Activated CD4-positive, alpha-beta T cell treated with anti-CD3 and anti-CD28 coated beads, Interleukin-2, amount 10 ng/mL, durations not matched to agents 7 days and 5 days (primary cell): ENCODE measurements at regions not wholly inside any gene's neighbourhood (a gene's known extent, or its start where the extent isn't known, plus 50 kb on each side); places are given as distances from the start of the nearest gene placed in this dataset.

Source experiments
- CTCF ChIA-PET: fragments of 350-600 bp; sonication (Branson Sonifier 250); formaldehyde crosslinking; loops from one replicate; lab custom pipeline; 2021; ENCODE audit warnings: antibody characterized with exemption; lab: Charles Lee
- POLR2A ChIA-PET: fragments of 350-600 bp; sonication (Branson Sonifier 250); formaldehyde crosslinking; loops from one replicate; lab custom pipeline; 2021; ENCODE audit warnings: antibody characterized with exemption; lab: Charles Lee
- DNase-seq: peaks from one replicate; pipeline ENCODE4 v3.0.0-alpha.2; 2020
- H3K27ac Mint-ChIP-seq: one replicate; pipeline ENCODE4 v1.8.0; 2021; ENCODE audit warnings: mild to moderate bottlenecking, moderate library complexity, mixed read lengths
- H3K27me3 Mint-ChIP-seq: one replicate; pipeline ENCODE4 v1.8.0; 2021; ENCODE audit warnings: mixed read lengths
- H3K36me3 Mint-ChIP-seq: one replicate; pipeline ENCODE4 v1.8.0; 2021; ENCODE audit warnings: low read depth, mixed read lengths
- H3K4me1 Mint-ChIP-seq: one replicate; pipeline ENCODE4 v1.8.0; 2021; ENCODE audit warnings: mixed read lengths
- H3K4me3 Mint-ChIP-seq: one replicate; pipeline ENCODE4 v1.8.0; 2021; ENCODE audit warnings: mild to moderate bottlenecking, moderate library complexity, mixed read lengths
- H3K9me3 Mint-ChIP-seq: one replicate; pipeline ENCODE4 v1.8.0; 2021; ENCODE audit warnings: mixed read lengths

DNA sequence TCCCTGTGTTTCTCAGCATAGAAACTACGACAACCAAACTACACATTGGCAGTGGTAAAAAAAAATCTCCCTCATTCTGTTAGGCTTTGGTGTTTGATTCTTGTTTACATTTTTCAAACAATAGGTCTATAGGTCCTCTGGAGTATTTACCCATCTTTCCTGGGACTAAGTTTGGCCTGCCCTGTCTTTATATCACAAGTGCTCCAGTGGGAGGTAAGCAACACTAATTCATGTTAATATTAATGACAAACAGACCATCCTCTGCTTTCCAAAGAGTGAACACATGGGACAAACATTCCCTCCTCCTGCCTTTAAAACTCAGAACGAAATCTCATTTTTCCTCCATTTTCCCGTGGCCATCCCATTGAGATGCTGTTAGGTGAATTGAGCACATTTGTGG, 514.1 kb upstream of the INTU start:
- H3K27ac Mint-ChIP-seq: no peak overlapping the region
- CTCF ChIA-PET: no interaction called here
- no peak overlapping the region for H3K4me3 Mint-ChIP-seq
- POLR2A ChIA-PET: no interaction called here
- no peaks in the 10 kb centered on the region for H3K27me3 Mint-ChIP-seq
- DNase-seq: no peak
- peaks cover 2% of the 10 kb centered on the region for H3K9me3 Mint-ChIP-seq
- H3K36me3 Mint-ChIP-seq: no peaks in the 10 kb centered on the region
- no peaks in the 10 kb centered on the region for H3K4me1 Mint-ChIP-seq

DNA sequence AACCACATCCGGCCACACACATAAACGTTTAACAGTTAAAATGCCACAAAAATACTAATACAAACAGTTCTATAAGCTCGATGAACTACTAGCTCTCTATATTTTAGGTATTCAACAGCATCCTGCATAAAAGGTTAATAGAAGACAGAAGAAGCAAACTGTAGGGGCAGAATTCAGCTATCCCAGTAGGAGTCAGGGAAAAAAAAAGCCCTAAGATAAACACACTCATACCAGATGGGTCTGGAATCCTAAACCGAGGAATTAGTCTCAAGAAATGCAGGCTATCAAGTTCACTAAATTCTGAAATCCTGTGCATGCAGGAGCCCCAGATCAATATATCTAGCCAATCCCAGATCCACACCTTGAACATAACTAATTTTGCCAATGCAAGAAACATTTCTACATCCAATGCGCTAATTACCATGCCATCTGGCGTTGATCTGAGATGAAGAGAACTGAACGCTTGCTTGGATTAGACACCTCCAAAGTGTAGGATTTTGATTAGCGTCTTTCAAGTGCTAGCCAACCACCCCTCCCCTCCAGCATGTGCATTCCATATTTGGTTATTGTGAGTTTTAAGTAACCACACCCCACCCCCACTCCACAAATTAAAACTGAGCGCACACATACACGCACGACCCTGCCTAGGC, 512.2 kb upstream of the INTU start:
- no peak for DNase-seq
- POLR2A ChIA-PET: interaction anchor here (0.6 kb wide), 1 partner anchor 105 kb away, joined by 4 read pairs; no protein-coding TSS in a partner anchor
- Mint-ChIP-seq H3K4me3 (no peak overlapping the region), H3K4me1 (no peaks in the 10 kb centered on the region), H3K27ac (no peak overlapping the region), H3K27me3 (no peaks in the 10 kb centered on the region), H3K9me3 (peaks cover 2% of the 10 kb centered on the region), H3K36me3 (no peaks in the 10 kb centered on the region)
- CTCF ChIA-PET: no interaction called here

- Mint-ChIP-seq H3K27ac (no peak overlapping the region), H3K36me3 (no peaks in the 10 kb centered on the region), H3K9me3 (no peaks in the 10 kb centered on the region), H3K4me3 (no peak overlapping the region), H3K4me1 (no peaks in the 10 kb centered on the region), H3K27me3 (no peaks in the 10 kb centered on the region)
- CTCF ChIA-PET: no interaction called here
- POLR2A ChIA-PET: no interaction called here
- DNase-seq: no peak
Measured at GRCh38 chr4:127124919-127125318, 507.8 kb upstream of the INTU start.

GRCh38 chr4:127126718-127127117, 506.0 kb upstream of the INTU start:
- DNase-seq: no peak
- Mint-ChIP-seq H3K27me3 (no peaks in the 10 kb centered on the region), H3K4me3 (no peak overlapping the region), H3K4me1 (no peaks in the 10 kb centered on the region), H3K9me3 (no peaks in the 10 kb centered on the region), H3K36me3 (no peaks in the 10 kb centered on the region), H3K27ac (no peak overlapping the region)
- ChIA-PET POLR2A (no interaction called here), CTCF (no interaction called here)

DNA sequence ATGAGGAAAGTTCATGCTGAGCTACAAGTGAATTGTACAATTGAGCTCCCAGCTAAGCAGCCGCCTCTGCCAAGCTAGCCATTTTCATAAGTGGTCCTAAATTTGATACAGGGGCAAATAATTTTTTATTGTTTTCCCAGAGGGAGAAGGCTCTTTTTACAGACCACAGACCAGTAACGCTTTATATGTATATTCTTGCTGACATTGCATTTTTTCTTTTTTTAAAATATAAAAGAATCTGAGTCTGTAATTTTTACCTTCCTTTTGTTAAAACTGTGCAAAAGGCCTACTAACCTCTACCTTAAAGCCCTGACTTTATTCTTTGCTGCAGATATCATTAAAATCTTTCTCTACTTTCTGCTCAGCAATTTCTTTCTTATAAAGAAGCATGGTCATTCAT, 501.2 kb upstream of the INTU start:
- no peaks in the 10 kb centered on the region for H3K36me3 Mint-ChIP-seq
- ChIA-PET POLR2A (no interaction called here), CTCF (no interaction called here)
- no peak overlapping the region for H3K4me3 Mint-ChIP-seq
- peaks cover 5% of the 10 kb centered on the region for H3K9me3 Mint-ChIP-seq
- no peaks in the 10 kb centered on the region for H3K27me3 Mint-ChIP-seq
- H3K27ac Mint-ChIP-seq: no peak overlapping the region
- H3K4me1 Mint-ChIP-seq: no peaks in the 10 kb centered on the region
- DNase-seq: no peak

DNA sequence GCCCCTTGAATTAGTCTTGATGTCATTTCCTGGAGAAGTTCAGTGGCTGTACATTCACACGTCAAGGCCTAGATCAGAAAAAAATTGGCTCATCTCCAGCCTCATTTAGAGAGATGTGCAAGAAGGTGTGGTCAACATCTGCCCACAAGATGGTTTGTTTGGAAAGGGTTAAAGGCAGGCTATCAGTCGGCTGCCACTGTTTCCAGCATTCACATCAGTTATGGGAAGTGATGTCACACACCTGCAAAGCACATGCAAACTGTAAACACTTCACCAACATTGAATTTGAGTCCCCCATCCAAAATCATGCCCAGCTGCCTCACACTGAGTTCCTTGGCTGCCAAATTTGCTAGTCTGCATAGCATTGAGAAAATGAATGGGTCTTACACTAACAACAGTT, 498.3 kb upstream of the INTU start:
- no peak overlapping the region for H3K4me3 Mint-ChIP-seq
- no peak for DNase-seq
- H3K27me3 Mint-ChIP-seq: no peaks in the 10 kb centered on the region
- ChIA-PET POLR2A (no interaction called here), CTCF (no interaction called here)
- H3K4me1 Mint-ChIP-seq: no peaks in the 10 kb centered on the region
- no peaks in the 10 kb centered on the region for H3K36me3 Mint-ChIP-seq
- no peak overlapping the region for H3K27ac Mint-ChIP-seq
- peaks cover 5% of the 10 kb centered on the region for H3K9me3 Mint-ChIP-seq

GRCh38 chr4:127138586-127138985, 494.2 kb upstream of the INTU start:
- Mint-ChIP-seq H3K4me3 (no peak overlapping the region), H3K36me3 (no peaks in the 10 kb centered on the region), H3K9me3 (no peaks in the 10 kb centered on the region), H3K27me3 (no peaks in the 10 kb centered on the region), H3K27ac (no peak overlapping the region), H3K4me1 (no peaks in the 10 kb centered on the region)
- ChIA-PET POLR2A (no interaction called here), CTCF (interaction anchor here (0.7 kb wide), 1 partner anchor 151 kb away, joined by 3 read pairs; no protein-coding TSS in a partner anchor)
- no peak for DNase-seq

GRCh38 chr4:127139788-127140286, 492.9 kb upstream of the INTU start:
- no peak overlapping the region for H3K4me3 Mint-ChIP-seq
- H3K4me1 Mint-ChIP-seq: no peaks in the 10 kb centered on the region
- H3K36me3 Mint-ChIP-seq: no peaks in the 10 kb centered on the region
- no peaks in the 10 kb centered on the region for H3K9me3 Mint-ChIP-seq
- no peaks in the 10 kb centered on the region for H3K27me3 Mint-ChIP-seq
- DNase-seq: no peak
- ChIA-PET POLR2A (no interaction called here), CTCF (no interaction called here)
- H3K27ac Mint-ChIP-seq: no peak overlapping the region

DNA sequence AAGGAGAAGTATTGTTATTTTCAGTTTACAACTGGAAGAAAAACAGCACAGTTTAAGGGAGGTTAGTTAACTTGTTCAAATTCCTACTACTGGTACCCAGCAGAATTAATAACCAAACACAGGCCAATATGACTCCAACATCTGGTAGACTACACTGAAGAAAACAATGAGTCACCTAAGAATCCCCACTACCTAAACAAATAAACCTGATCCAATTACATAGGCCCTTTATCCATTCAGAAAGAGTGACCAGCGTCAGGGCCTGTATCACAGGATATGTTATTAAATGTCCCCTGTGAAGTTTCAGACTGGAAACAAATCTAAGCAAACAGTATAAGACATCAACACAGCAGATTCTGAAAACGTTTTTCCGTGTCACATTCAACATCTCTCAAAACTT, 492.5 kb upstream of the INTU start:
- no peaks in the 10 kb centered on the region for H3K9me3 Mint-ChIP-seq
- POLR2A ChIA-PET: no interaction called here
- DNase-seq: no peak
- no peaks in the 10 kb centered on the region for H3K4me1 Mint-ChIP-seq
- H3K27me3 Mint-ChIP-seq: no peaks in the 10 kb centered on the region
- no peaks in the 10 kb centered on the region for H3K36me3 Mint-ChIP-seq
- H3K27ac Mint-ChIP-seq: no peak overlapping the region
- H3K4me3 Mint-ChIP-seq: no peak overlapping the region
- CTCF ChIA-PET: no interaction called here

GRCh38 chr4:127141856-127142255, 490.9 kb upstream of the INTU start:
- no peaks in the 10 kb centered on the region for H3K9me3 Mint-ChIP-seq
- DNase-seq: no peak
- H3K27ac Mint-ChIP-seq: no peak overlapping the region
- H3K4me1 Mint-ChIP-seq: no peaks in the 10 kb centered on the region
- no peaks in the 10 kb centered on the region for H3K36me3 Mint-ChIP-seq
- POLR2A ChIA-PET: no interaction called here
- H3K27me3 Mint-ChIP-seq: no peaks in the 10 kb centered on the region
- CTCF ChIA-PET: no interaction called here
- H3K4me3 Mint-ChIP-seq: no peak overlapping the region

- POLR2A ChIA-PET: no interaction called here
- Mint-ChIP-seq H3K9me3 (no peaks in the 10 kb centered on the region), H3K36me3 (no peaks in the 10 kb centered on the region), H3K4me1 (no peaks in the 10 kb centered on the region), H3K27ac (no peak overlapping the region), H3K27me3 (no peaks in the 10 kb centered on the region), H3K4me3 (no peak overlapping the region)
- DNase-seq: no peak
- CTCF ChIA-PET: no interaction called here
Measured at GRCh38 chr4:127143460-127144195, 489.1 kb upstream of the INTU start.

DNA sequence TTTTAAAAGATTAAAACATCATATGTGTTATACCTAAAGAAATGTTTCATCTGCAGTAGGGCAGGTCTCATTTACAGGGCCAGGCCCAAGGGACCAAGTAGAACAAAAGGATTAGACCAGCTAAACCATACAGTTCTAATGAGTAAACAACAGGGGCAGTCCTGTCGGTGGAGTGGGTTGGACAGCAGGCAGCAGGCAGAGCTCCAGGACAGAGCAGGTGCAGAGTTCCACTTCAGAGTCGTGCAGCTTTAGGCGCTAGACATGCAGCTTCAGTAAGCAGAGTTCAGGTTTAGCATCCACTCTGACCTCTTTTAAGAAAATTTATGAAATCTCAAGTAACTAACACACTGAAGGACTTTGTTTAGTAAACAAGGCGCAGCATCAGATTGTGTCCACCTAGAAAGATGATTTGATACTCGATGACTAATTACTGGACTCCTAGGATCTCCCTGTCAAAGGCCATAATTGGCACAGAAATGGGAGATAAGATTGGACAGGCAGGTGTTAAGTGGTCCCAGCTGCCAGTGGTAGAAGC, 487.7 kb upstream of the INTU start:
- Mint-ChIP-seq H3K4me3 (no peak overlapping the region), H3K27ac (no peak overlapping the region), H3K9me3 (no peaks in the 10 kb centered on the region), H3K36me3 (no peaks in the 10 kb centered on the region), H3K27me3 (no peaks in the 10 kb centered on the region), H3K4me1 (no peaks in the 10 kb centered on the region)
- DNase-seq: no peak
- ChIA-PET CTCF (no interaction called here), POLR2A (no interaction called here)

DNA sequence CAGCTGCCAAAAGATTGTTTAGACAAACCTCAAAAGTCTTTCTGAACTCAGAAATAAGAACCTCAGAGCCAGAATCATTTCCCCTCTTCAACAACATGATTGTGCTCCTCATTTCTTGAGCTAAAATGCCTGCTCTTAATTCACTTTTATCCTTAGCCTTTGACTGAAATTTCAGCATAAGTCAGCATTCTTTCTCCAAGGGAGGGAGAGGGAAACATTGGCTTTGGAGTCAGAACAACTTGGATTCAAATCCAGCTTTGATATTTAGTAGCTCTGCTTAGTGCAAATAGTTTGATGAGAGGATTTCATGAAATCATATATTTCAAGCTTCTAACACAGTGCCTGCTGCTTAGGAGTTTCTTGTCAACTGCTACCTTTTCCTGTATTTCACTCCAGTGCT, 484.6 kb upstream of the INTU start:
- Mint-ChIP-seq H3K4me3 (no peak overlapping the region), H3K9me3 (no peaks in the 10 kb centered on the region), H3K4me1 (no peaks in the 10 kb centered on the region), H3K27me3 (no peaks in the 10 kb centered on the region), H3K27ac (no peak overlapping the region), H3K36me3 (no peaks in the 10 kb centered on the region)
- no peak for DNase-seq
- ChIA-PET POLR2A (no interaction called here), CTCF (no interaction called here)
